ENCODE measurements at regions not wholly inside any gene's neighbourhood (a gene's known extent, or its start where the extent isn't known, plus 50 kb on each side); places are given as distances from the start of the nearest gene placed in this dataset.
"Not testable (repeated sequence)": the region's sequence is repeated elsewhere in the genome, so short reads cannot be mapped to it uniquely, and the experiment has no call there.

DNA sequence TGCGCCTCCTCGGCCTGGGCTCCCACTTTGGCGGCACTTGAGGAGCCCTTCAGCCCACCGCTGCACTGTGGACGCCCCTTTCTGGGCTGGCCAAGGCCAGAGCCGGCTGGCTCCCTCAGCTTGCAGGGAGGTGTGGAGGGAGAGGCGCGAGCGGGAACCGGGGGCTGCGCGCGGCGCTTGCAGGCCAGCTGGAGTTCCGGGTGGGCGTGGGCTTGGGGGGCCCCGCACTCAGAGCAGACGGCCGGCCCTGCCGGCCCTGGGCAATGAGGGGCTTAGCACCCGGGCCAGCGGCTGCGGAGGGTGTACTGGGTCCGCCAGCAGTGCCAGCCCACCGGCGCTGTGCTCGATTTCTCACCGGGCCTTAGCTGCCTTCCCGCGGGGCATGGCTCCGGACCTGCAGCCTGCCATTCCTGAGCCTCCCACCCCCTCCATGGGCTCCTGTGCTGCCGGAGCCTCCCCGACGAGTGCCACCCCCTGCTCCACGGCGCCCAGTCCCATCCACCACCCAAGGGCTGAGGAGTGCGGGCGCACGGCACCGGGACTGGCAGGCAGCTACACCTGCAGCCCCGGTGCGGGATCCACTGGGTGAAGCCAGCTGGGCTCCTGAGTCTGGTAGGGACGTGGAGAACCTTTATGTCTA is 187.7 kb upstream of the KCNH7 start:
- TF ChIP-seq, protein P1, sequence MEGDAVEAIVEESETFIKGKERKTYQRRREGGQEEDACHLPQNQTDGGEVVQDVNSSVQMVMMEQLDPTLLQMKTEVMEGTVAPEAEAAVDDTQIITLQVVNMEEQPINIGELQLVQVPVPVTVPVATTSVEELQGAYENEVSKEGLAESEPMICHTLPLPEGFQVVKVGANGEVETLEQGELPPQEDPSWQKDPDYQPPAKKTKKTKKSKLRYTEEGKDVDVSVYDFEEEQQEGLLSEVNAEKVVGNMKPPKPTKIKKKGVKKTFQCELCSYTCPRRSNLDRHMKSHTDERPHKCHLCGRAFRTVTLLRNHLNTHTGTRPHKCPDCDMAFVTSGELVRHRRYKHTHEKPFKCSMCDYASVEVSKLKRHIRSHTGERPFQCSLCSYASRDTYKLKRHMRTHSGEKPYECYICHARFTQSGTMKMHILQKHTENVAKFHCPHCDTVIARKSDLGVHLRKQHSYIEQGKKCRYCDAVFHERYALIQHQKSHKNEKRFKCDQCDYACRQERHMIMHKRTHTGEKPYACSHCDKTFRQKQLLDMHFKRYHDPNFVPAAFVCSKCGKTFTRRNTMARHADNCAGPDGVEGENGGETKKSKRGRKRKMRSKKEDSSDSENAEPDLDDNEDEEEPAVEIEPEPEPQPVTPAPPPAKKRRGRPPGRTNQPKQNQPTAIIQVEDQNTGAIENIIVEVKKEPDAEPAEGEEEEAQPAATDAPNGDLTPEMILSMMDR (IDR thresholded peaks at IDR 0.05 in 4 of 5, conservative IDR thresholded peaks at IDR 0.05 in 1 of 5), result not testable (repeated sequence)
- not testable (repeated sequence) for TF ChIP-seq POLR2A (IDR thresholded peaks at IDR 0.05)
